Hypothalamus (tissue), 51 donors: ENCODE measurements at regions not wholly inside any gene's neighbourhood (a gene's known extent, or its start where the extent isn't known, plus 50 kb on each side); places are given as distances from the start of the nearest gene placed in this dataset.

ENCODE experiments used
- DNase-seq, 51 donors: peaks; one replicate each; lab custom pipeline; 2025; lab: John Stamatoyannopoulos, UW

DNA sequence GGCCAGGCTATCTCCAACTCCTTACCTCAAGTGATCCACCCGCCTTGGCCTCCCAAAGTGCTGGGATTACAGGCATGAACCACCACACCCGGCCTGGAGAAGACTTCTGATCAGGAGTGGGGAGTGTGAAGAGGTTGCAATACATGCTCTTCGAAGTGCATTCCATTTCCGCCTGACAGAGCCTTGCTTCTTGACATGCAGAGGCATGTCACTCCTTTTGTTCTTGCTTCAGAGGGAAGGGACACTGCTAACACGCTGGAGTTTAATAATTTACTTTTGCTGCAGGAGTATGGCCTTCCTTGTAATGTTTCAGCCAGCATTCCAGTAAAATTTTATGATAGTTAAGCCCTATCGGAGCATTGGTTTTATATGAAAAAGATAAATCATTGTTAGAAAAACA, 74.9 kb downstream of the SLC25A47 start:
- no peak for DNase-seq

DNA sequence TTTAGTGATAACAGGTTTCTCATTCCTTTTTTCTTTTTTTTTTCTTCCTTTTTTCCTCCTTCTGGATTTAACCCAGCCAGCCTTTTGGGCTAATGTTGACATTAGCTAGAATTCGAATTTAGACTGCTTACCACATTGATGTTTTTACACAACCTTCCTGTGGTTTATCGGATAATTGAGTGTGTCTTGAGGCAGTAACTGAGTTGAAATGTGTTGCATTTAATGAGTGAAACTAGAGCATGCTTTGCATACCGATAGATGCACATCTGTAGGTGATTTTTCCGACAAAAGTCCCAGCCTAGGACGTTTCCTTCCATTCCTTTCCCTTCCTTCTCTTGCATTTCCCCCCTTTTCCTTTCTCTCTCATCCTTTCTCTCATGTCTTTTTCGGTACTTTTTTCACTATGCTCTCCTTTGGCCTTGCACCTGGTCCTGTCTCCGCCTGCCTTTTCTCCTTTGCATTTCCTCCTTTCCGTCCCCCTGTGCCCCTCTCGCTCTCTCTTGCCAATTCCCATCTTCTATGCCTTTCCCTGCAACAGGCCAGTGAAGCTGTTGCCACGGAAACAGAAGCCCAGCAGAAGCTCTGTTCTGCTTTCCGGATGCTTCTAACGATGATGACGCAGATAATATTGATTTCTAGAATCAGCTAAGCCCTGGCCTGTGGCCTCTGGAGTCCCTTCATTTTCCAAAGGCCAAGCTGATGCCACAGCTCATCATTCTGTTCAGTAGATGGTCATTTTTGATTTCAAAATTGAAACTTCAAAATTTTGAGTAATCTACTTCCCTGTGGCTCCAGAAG, 76.1 kb downstream of the SLC25A47 start:
- peak in 6 of 51 donors; percentile 29 to 46 (median 35) for DNase-seq

DNA sequence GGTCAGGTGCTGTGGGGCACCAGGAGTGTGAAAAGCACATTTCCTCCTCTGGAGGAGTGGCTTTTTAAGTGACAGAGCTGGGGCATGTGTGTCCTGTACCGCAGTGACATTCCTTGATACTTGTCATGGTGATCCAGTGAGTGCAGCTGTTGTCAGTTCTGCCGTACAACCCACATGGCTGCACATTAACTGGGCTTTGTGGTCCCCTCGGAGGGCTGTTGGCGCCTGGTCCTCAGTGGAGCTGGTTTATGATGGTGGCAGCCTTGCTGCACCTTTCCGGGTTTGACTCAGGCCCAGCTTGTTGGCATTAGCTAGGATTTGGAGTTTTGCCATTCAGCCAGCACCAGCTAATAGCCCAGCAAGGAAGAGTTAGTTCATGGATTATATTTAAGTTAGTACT, 77.0 kb downstream of the SLC25A47 start:
- DNase-seq, result peak in 1 of 51 donors; percentile 55

DNA sequence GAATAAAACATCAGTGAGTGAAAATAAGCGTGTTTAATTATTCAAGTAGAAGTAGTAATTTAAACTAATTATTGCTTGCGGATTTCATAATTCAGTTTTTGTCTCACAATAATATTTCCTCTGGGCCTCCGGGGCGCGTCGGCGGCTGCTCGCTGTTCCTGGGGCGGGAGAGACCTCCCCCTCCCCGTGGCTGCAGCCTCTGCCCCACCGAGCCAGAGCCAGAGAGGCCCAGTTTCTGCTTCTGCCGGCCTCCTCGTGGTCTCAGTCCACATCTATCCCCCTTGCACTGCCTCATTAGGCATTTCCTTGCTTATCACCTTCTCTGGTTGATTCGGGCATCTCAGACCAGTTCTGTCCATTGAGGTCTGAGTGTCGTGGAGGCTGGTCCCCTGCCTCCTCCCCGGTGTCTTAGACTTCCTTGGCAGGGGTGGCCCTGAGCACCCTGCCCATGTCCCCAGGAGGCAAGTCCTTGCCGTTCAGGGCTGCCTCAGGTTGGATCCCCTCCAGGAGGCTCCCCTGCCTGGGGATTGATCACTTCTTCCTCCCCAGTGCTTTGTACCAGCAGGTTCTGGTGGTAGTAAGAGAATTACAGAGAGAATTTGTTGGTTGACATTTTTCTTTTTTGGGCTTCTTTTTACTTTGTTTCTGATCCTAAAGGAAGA, 78.0 kb downstream of the SLC25A47 start:
- no peak for DNase-seq

DNA sequence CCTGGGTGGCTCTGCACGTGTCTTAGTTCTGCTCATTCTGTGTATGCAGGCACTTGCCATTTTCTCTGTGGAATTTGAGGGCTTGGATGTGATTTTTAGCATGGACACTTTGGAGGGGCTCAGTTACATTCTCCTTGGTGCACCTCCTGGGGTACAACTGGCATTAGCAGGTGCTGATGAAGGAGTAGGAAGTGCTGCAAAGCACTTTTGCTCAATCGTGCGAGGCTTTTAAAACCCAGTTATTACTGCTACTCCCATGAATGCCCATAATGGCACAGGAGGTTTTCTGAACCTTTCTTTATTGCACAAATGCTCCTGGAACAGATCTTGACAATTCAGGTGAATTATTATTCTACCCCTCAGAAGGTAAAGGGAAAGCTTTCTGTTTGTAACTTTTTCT, 78.7 kb downstream of the SLC25A47 start:
- DNase-seq, result no peak

DNA sequence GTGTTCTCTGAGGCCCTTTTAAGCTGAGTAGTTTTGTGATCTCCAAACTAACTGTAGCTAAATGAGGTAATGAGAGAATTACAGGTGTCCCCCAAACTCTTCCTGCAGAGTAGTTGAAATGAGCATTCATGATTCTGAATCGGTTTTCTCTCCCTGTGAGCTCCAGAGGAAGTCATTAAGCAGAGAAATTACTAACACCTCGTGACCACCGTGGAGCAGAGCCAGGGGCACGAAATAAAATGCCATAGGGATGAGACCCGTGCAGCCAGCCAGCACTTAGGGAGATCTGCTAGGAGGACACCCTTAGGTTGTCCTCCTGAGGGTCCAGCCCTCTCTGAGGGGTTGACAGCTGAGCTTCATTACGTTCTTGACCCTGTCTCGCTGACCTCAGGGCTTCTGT, 79.5 kb downstream of the SLC25A47 start:
- no peak for DNase-seq

DNA sequence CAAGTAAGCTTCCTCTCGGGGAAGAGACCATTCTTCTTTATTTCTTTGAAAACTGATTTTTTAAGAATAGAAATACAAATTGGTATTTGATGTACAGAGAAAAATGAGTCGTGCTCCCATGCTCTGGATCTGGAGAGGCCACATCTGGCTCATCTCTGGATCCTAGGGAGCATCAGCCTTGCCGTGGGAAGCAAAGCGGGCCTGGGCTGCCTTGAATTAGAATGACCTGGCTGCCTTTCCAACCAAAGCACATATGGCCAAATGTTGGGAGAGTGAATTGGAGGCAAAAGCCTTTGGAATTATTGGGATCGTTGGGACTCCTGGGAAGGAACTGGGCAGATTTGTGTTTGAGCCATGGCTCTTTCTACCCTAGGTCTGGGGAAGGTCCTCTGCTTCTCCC, 80.0 kb downstream of the SLC25A47 start:
- DNase-seq, result no peak

DNA sequence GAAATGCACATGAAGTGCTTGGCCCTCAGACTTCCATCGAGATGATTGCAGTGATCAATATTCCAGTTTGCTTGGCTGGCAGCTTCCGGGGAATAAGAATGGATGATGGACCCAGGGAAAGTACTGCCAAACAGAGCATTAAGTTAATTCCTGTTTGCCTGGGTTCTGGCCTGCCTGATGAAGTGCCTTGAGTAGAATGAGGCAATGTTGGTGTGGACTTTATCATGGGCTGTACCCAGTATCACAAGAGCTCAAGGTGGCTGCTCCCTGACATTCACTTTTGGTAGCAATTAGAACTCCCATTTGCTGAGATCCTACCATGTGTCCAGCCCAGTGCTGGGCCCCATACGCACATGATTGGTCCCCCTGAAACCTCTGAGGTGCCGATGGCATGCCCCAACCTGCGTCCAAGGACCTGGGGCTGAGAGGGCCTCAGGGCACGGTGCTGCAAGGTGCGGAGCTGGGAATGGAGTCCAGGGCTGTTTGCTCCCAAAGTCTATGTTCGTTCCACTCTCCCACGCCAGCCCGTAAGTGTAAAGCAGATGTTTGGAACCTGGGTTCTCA, 80.7 kb downstream of the SLC25A47 start:
- no peak for DNase-seq

DNA sequence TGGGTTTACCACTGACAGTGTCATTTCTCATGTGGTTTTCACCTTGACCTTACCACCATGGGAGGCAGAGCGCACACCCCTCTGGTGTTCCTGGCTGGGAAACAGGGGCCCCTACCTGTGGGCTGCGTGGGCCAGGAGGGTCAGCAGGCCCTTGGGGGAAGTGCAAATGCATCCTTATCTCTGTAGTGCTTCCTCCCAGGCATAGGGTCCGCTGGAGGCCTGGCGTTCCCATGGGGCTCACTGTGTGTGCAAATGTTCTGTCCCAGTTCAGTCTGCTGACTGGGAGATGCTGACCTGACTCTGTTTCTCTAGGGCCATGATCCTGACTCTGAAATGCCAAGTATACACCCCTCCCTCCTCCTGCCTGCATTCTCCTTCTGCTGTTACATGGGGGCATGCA, 81.3 kb downstream of the SLC25A47 start:
- no peak for DNase-seq

DNA sequence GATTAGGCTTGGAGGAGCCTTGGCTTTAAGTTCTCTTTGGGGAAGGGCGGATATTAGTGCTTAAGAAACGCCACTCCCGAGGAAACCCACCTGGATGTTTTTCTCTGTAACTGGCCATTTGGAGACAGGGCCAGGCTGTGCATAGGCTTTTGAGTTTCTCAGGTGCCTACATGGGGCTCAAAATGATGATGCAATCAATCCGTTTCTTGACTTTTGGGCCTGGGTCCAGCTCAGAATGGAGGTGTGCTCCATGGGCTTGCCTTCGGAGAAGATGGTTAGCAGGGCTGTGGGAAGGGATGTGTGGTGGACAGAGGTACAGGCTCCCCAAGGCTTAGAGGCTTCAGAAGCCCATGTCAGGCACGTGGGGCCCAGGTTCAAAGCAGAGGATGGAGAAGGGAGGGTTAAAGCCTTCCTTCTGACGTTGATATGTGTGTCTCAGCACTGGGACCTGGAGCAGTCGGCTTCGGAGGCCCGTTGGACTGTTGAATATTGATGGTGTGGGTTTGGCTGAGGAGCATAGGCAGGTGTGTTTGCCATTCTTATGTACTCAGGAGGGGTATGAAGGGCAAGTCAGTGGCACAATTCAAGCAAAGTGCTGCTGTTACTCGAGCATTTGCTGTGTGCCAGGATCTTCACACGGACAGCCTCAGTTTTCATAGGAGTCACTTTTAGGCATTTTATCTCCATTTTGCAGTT, 82.8 kb downstream of the SLC25A47 start:
- no peak for DNase-seq

DNA sequence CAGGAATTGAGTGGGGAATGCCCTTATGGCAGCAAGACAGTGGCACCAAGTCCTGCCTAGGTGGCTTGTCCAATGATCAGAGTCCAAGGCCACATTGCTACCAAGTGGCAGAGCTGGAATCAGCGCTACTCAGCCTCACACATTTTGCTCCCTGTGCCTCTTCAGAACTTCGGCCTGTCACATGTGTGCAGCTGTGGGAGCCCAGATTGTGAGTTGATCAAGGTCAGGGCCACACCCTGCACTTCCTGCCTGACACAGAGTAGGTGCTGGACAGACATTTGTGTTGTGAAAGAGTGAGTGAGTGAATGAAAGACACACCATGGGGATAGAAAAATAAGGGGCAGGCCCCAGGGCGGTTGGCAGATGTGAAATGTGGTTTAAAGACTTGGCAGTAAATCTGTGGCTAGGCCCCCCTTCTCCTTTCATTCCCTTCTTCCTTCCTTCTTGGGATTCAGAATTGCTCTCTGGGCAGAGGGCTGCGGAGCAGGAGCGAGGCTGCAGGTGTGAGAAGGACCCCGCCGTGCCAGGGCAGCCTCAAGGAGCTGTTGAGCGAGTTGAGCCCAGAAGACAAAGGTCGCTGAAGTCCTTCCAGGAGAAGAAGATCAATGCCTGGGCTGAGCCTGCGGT, 83.5 kb downstream of the SLC25A47 start:
- DNase-seq, result no peak

DNA sequence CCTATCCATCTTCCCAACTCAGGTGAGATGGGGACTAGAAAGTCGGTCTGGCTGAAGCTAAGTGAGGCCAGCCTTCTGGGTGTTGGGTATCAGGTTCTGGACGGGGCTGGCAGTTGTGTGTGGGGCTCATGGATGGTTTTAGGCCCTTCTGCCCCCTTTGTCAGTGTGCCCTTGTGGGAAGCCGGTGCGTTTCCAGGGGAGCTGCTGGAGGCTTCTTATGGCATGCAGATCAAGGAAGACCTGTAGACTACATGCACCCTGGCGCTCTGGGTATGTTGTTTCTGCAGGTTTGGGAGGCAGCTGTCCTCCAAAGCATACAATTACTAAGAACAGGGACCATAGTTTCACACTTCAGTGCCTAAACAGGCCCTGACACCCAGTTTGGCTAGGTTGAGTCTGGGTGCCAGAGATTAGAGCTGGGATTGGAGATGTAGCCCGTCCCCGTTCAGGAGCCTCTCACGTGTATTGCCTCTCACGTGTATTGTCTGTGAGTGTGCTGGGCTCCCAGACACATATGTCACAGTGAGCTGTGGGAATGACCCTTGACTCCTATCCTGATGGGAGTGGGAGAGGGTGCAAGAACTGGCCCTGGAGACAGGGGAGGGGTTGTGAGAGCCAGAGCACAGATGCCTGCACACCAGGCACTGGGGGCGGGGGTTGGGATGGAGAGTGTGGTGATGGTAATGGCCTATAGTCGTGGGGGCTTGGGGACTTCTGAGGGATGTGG, 84.4 kb downstream of the SLC25A47 start:
- no peak for DNase-seq

DNA sequence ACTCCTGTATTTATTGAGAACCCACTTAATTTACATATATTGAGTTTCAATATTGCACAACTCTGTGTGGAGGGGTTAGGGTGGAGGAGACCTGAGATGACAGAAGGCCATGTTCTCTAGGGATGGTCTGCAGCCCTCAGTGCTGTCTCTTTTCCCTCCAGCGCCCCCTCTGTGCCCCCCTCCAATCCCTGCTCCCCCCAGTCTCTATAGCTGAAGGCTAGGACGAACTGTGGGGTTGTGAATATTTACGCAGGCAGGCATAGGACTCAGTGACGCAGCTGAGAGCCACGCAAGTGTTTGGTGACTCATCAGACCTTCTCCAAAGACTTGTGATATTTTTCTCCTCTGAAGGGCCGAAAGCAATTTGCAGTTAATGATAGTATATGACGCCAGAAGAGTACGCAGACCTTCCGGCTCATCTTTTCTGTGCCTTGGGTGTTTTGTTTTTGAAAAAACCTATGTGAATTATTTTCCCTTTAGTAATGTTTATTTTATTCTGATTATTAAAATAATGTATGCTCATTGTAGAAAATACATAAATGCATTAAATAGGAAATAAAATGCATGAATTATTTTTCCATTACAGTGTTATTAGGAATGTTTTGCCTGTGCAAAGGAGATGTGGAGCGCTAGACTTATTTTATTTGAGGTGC, 85.3 kb downstream of the SLC25A47 start:
- DNase-seq, result peak in 2 of 51 donors; percentile 18 to 30

DNA sequence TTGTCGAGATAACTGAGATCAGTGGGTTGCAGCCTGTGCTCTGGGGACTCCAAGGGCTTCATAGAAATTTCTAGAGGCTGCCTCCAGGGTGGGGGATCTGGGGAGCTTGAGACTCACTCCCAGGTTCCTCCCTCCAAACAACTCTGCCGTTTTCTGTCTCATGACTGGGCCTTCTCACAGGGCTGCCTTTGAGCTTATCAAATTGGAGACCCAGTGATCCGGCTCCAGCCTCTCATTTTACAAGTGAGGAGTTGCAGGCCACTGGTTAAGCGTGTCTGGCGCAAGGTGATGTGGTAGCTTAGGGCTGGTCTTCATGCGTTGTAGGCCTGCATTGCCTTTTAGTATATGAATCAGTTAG, 85.8 kb downstream of the SLC25A47 start:
- no peak for DNase-seq

DNA sequence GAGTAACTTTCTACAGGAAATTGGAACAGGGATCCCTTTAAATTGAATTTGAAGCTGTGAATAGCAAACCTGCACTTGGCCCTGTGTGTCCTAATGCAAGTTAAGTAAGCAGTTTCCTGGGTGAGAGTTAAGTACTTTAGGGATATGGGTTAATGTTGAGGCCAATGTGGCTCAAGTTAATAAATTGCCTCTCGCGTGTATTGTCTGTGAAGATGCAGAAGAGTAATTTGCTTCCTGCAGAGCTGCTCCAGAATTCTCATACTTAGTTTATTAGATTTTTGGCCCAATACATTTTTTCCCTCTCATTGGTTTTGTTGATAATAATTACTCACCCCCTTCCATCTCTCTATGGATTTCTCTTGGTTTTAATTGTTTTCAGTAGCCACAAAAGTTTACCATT, 86.5 kb downstream of the SLC25A47 start:
- DNase-seq, result peak in 1 of 51 donors; percentile 13

DNA sequence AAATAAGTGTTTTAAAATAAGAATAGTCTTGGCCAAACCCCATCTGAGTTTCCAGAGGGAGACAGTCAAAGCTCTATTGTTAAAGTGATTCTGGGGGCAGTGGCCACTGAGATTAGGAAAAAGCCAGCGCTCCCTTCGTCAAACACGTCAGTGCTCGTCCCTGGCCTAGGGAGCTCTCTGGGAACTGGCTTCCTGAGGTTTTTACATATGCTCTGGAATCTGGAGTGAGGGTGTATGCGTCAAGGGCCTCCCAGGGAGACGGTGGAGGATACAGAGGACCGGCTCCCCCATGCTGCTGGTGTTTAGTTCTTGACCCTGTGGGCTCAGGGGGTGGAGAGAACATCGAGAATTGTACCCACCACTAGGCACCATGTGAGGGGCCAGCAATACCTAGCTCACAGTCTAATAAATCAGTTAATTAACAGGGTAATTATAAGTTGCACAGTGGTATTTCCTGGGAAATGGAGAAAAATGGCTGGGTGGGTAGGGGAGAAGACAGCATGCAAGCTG, 87.0 kb downstream of the SLC25A47 start:
- DNase-seq, result no peak

DNA sequence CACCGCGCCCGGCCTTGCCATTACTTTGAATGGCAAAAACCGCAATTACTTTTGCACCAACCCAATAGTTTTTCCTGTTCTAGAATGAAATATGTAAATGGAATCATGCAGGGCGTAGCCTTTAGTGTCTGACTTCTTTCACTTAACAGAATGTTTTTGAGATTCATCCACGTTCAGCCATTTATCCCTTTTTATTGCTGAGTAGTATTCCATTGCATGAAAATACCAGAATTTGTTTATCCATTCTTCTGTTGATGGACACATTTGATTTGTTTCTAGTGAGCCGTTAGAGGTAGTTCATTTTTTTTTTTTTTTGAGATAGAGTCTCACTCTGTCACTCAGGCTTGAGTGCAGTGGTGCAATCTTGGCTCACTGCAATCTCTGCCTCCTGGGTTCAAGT, 90.6 kb downstream of the SLC25A47 start:
- no peak for DNase-seq

DNA sequence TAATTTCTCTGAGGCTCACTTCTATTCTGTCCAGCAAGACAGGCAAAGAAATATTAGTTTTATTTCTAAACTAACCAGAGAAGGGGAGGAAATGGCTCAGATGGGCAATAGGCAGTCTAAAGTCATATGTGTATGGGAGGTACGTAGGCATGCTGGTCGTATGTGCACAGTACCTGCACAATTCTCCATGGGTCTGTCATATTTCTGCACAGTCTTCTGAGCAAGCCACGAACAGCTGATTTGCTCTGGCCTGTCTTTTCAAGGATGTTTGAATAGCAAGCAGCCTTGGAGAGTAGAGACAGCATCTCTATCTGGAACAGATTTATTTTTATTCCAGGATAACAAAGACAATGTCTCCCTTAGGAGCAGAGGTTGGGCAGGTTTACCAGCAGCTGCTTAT, 92.1 kb downstream of the SLC25A47 start:
- DNase-seq, result no peak

DNA sequence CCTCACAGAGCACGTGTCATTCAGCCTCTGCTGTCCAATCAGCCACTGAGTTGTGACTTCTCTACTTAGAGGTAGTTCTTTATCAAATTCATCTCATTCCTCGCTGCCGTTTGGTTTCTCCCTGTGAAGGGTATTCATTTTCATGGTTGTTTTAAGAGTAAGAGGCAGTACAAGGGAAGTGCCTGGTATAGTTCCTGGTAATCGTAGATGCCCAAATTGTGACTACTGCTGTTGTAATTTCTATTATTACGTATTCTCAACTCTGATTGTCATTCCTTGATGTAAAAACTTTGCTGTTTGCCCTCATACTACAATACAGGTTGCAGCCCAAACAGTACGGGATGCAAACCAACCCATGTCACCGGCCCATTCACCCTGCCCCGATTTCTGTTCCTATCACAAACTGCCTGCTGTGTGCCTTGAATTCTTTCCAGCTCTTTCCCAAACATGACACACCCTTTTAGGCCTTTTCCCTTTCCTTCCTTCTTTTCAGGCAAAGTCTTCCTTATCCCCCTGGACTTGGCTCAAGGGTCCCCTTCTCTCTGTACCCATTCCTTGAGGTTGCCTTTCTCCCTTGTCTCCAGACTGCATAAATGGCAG, 93.0 kb downstream of the SLC25A47 start:
- no peak for DNase-seq
